HepG2 (cell line): ENCODE measurements at regions not wholly inside any gene's neighbourhood (a gene's known extent, or its start where the extent isn't known, plus 50 kb on each side); places are given as distances from the start of the nearest gene placed in this dataset.

Experiments used
- ATAC-seq: fragments of 200-7000 bp; cut with Tn5 transposase; 3 replicates; pipeline ENCODE4 v1.9.1; 2020; ENCODE audit warnings: mild to moderate bottlenecking, moderate library complexity
- BruUV-seq: library from RNA; stranded (reverse); fragments of 400-500 nt; replicated peaks from 2 replicates; lab custom pipeline; 2021; lab: Mats Ljungman, UMichigan
- CTCF ChIA-PET: fragments of 300-600 bp; formaldehyde crosslinking; extraction: SDS; loops from one replicate; lab custom pipeline; 2021; ENCODE audit warnings: low total read pairs, inconsistent platforms, low intra/inter-chr PET ratio; lab: Yijun Ruan, JAX
- POLR2A ChIA-PET: fragments of 350-600 bp; sonication (Branson Sonifier 250); formaldehyde crosslinking; loops from one replicate; lab custom pipeline; 2020; ENCODE audit warnings: antibody characterized with exemption, inconsistent platforms; lab: Yijun Ruan, JAX
- DNase-seq: peaks from one replicate; pipeline ENCODE4 v3.0.0-alpha.2; 2015; ENCODE audit warnings: low spot score
- FAIRE-seq: peaks from 3 replicates; lab custom pipeline; 2011; peaks lifted over from hg19 to GRCh38; lab: Jason Lieb, UNC
- H2AFZ ChIP-seq: one replicate; pipeline ENCODE4 v1.6.1; 2011; ENCODE audit warnings: low read length, inconsistent platforms
- H3K27ac ChIP-seq: fragments of 300-600 bp; 3 replicates; pipeline ENCODE4 v1.8.0; 2011; ENCODE audit warnings: mixed run types, mild to moderate bottlenecking, mixed read lengths, low read length, inconsistent platforms; ENCODE audit not compliant: insufficient read depth; ENCODE audit errors: extremely low read length
- H3K27me3 ChIP-seq, 2 experiments: fragments of 200-600 bp in 1 of 2; 2 replicates in 1 of 2; 3 replicates in 1 of 2; pipeline versions ENCODE4 v1.6.0 to v1.8.0; 2011; ENCODE audit warnings: low read length in 2 of 2, mild to moderate bottlenecking in 2 of 2, moderate library complexity in 2 of 2, inconsistent platforms in 1 of 2; ENCODE audit not compliant: insufficient read depth in 2 of 2, control insufficient read depth in 1 of 2
- H3K36me3 ChIP-seq, 2 experiments: fragments of 200-600 bp in 1 of 2; replicated peaks in 1 of 2; 2 replicates in 1 of 2; 3 replicates in 1 of 2; pipeline versions ENCODE4 v1.5.1 to v1.8.0; 2011; ENCODE audit warnings: low read length in 2 of 2, inconsistent platforms in 1 of 2; ENCODE audit not compliant: insufficient read depth in 2 of 2, control insufficient read depth in 1 of 2
- H3K4me1 ChIP-seq: 2 replicates; pipeline ENCODE4 v1.5.1; 2012; ENCODE audit warnings: low read length, inconsistent platforms; ENCODE audit not compliant: insufficient read depth
- H3K4me2 ChIP-seq: 2 replicates; pipeline ENCODE4 v1.6.0; 2011; ENCODE audit warnings: low read depth, low read length, inconsistent platforms
- H3K4me3 ChIP-seq, 3 experiments: fragments of 200-600 bp in 1 of 3; sonication (generic), shearing (Covaris generic) in 1 of 3; replicated peaks in 1 of 3; 2 replicates each; pipeline ENCODE4 v1.5.1; 2011 to 2016; ENCODE audit warnings: low read length in 3 of 3, inconsistent platforms in 2 of 3, low read depth in 2 of 3, mild to moderate bottlenecking in 2 of 3, control low read depth in 1 of 3, mixed read lengths in 1 of 3; ENCODE audit not compliant: insufficient read depth in 1 of 3
- H3K79me2 ChIP-seq: one replicate; pipeline ENCODE4 v1.6.1; 2011; ENCODE audit warnings: low read length, inconsistent platforms; ENCODE audit not compliant: insufficient read depth
- H3K9ac ChIP-seq: 2 replicates; pipeline ENCODE4 v1.6.0; 2011; ENCODE audit warnings: mild to moderate bottlenecking, low read depth, low read length, inconsistent platforms; ENCODE audit not compliant: insufficient read depth
- H3K9me3 ChIP-seq: 2 replicates; pipeline ENCODE4 v1.5.1; 2012; ENCODE audit warnings: mild to moderate bottlenecking, low read length
- H4K20me1 ChIP-seq: 2 replicates; pipeline ENCODE4 v1.6.0; 2011; ENCODE audit warnings: inconsistent platforms, mild to moderate bottlenecking, low read length, moderate library complexity; ENCODE audit not compliant: insufficient read depth
- DNMT1 ChIP-seq: sonication (generic); formaldehyde crosslinking; IDR thresholded peaks from 2 replicates; pipeline ENCODE4 v1.5.1; 2020; ENCODE audit warnings: mild to moderate bottlenecking, missing genetic modification reagents
- ETV6 ChIP-seq: sonication (generic); formaldehyde crosslinking; conservative IDR thresholded peaks from 2 replicates; pipeline ENCODE4 v1.4.0; 2020; ENCODE audit warnings: missing genetic modification reagents
- SRF ChIP-seq: IDR thresholded peaks from 2 replicates; pipeline ENCODE4 v1.6.1; 2011; ENCODE audit warnings: mild to moderate bottlenecking, low read depth, low read length, moderate library complexity
- ZNF274 ChIP-seq: sonication (generic); formaldehyde crosslinking; IDR thresholded peaks from 2 replicates; pipeline ENCODE4 v1.5.1; 2020; ENCODE audit warnings: mild to moderate bottlenecking, missing genetic modification reagents
- ZNF556 ChIP-seq: sonication (generic); formaldehyde crosslinking; IDR thresholded peaks from 2 replicates; pipeline ENCODE4 v1.4.0; 2020; ENCODE audit warnings: mild to moderate bottlenecking, missing genetic modification reagents, borderline replicate concordance
- ZNF605 ChIP-seq: sonication (generic); formaldehyde crosslinking; IDR thresholded peaks from 2 replicates; pipeline ENCODE4 v1.8.0; 2022; ENCODE audit warnings: mild to moderate bottlenecking, missing genetic modification reagents
- ZNF619 ChIP-seq: sonication (generic); formaldehyde crosslinking; IDR thresholded peaks from 2 replicates; pipeline ENCODE4 v1.4.0; 2020; ENCODE audit warnings: mild to moderate bottlenecking, missing genetic modification reagents
- ZSCAN20 ChIP-seq: sonication (generic); formaldehyde crosslinking; IDR thresholded peaks from 2 replicates; pipeline ENCODE4 v1.4.0; 2020; ENCODE audit warnings: missing genetic modification reagents, mild to moderate bottlenecking, borderline replicate concordance
- ZSCAN31 ChIP-seq: sonication (generic); formaldehyde crosslinking; IDR thresholded peaks from 2 replicates; pipeline ENCODE4 v1.5.0; 2020; ENCODE audit warnings: low read depth, mild to moderate bottlenecking, missing genetic modification reagents
- WGBS: methylation state at CpG from one replicate; pipeline ENCODE4 v1.1.6; 2017; ENCODE audit warnings: low lambda C conversion rate; 5-methylcytosine and 5-hydroxymethylcytosine counted together
- in situ Hi-C: cut with HindIII; loops from 2 replicates; pipeline ENCODE4 v1.10.0; 2017; ENCODE audit warnings: low pct_unique_long_range_greater_than_20kb; ENCODE audit not compliant: extremely low pct_ligation_motif_present
- intact Hi-C: fragments of 100-400 bp; cut with micrococcal nuclease; formaldehyde crosslinking; loops from one replicate; pipeline ENCODE4 v1.10.0; 2022; ENCODE audit not compliant: unreplicated experiment
- TF ChIP-seq, protein P1 (sequence below): sonication (generic); formaldehyde crosslinking; IDR thresholded peaks from 2 replicates; pipeline ENCODE4 v1.5.1; 2020; ENCODE audit warnings: mild to moderate bottlenecking, missing genetic modification reagents, moderate library complexity

GRCh38 chr12:30136696-30137095 is 353.0 kb upstream of the TMTC1 start:
- no peak overlapping the region for H3K4me3 ChIP-seq
- 3% methylated on average over 2 of the region's 2 CpGs for WGBS
- H3K27me3 ChIP-seq = no peaks in the 10 kb centered on the region
- H2AFZ ChIP-seq = no peak overlapping the region
- H4K20me1 ChIP-seq = no peaks in the 10 kb centered on the region
- DNase-seq (no peak), FAIRE-seq (no peak), ATAC-seq (no peak)
- H3K9ac ChIP-seq = no peak overlapping the region
- no TSS peak for BruUV-seq
- TF ChIP-seq ZNF274 (CRISPR knock-in tag) = no peak
- TF ChIP-seq, protein P1, sequence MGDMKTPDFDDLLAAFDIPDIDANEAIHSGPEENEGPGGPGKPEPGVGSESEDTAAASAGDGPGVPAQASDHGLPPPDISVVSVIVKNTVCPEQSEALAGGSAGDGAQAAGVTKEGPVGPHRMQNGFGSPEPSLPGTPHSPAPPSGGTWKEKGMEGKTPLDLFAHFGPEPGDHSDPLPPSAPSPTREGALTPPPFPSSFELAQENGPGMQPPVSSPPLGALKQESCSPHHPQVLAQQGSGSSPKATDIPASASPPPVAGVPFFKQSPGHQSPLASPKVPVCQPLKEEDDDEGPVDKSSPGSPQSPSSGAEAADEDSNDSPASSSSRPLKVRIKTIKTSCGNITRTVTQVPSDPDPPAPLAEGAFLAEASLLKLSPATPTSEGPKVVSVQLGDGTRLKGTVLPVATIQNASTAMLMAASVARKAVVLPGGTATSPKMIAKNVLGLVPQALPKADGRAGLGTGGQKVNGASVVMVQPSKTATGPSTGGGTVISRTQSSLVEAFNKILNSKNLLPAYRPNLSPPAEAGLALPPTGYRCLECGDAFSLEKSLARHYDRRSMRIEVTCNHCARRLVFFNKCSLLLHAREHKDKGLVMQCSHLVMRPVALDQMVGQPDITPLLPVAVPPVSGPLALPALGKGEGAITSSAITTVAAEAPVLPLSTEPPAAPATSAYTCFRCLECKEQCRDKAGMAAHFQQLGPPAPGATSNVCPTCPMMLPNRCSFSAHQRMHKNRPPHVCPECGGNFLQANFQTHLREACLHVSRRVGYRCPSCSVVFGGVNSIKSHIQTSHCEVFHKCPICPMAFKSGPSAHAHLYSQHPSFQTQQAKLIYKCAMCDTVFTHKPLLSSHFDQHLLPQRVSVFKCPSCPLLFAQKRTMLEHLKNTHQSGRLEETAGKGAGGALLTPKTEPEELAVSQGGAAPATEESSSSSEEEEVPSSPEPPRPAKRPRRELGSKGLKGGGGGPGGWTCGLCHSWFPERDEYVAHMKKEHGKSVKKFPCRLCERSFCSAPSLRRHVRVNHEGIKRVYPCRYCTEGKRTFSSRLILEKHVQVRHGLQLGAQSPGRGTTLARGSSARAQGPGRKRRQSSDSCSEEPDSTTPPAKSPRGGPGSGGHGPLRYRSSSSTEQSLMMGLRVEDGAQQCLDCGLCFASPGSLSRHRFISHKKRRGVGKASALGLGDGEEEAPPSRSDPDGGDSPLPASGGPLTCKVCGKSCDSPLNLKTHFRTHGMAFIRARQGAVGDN (CRISPR knock-in tag) = no peak
- no peak for TF ChIP-seq ZSCAN31 (CRISPR knock-in tag)
- no peak for TF ChIP-seq ZSCAN20 (CRISPR knock-in tag)
- TF ChIP-seq ETV6 (CRISPR knock-in tag) = no peak
- TF ChIP-seq ZNF619 = no peak
- TF ChIP-seq SRF = no peak
- TF ChIP-seq ZNF556 (CRISPR knock-in tag) = no peak
- TF ChIP-seq ZNF605 = no peak
- no peak for TF ChIP-seq DNMT1 (CRISPR knock-in tag)
- intact Hi-C loops = loop anchor here (10.0 kb wide), 1 partner anchor 668 kb away; no protein-coding TSS in a partner anchor
- no peaks in the 10 kb centered on the region for H3K36me3 ChIP-seq
- ChIA-PET POLR2A (no interaction called here), CTCF (no interaction called here)
- no peak overlapping the region for H3K27ac ChIP-seq
- no peaks in the 10 kb centered on the region for H3K4me1 ChIP-seq
- no peaks in the 10 kb centered on the region for H3K79me2 ChIP-seq
- in situ Hi-C loops = loop anchor here (25.0 kb wide), 1 partner anchor 676 kb away; no protein-coding TSS in a partner anchor
- H3K9me3 ChIP-seq = no peaks in the 10 kb centered on the region
- H3K4me2 ChIP-seq = no peak overlapping the region
